GM12878 (cell line): ENCODE measurements at regions not wholly inside any gene's neighbourhood (a gene's known extent, or its start where the extent isn't known, plus 50 kb on each side); places are given as distances from the start of the nearest gene placed in this dataset.

Source experiments
- BCL3 ChIP-seq: IDR thresholded peaks from 2 replicates; pipeline ENCODE4 v1.6.1; 2011; ENCODE audit warnings: borderline replicate concordance, low read depth, mild to moderate bottlenecking, moderate library complexity, low read length; ENCODE audit not compliant: insufficient read depth, poor library complexity, severe bottlenecking
- CREM ChIP-seq: IDR thresholded peaks from 2 replicates; pipeline ENCODE4 v1.6.1; 2014; ENCODE audit warnings: antibody characterized with exemption, low read depth
- EP300 ChIP-seq, 2 experiments: fragments of 150-350 bp in 1 of 2; IDR thresholded peaks; 2 replicates each; pipeline ENCODE4 v1.6.1; 2011 to 2012; ENCODE audit warnings: low read depth in 2 of 2, low read length in 2 of 2, borderline replicate concordance in 1 of 2, improper control_type of control experiment in 1 of 2, inconsistent platforms in 1 of 2; ENCODE audit not compliant: control insufficient read depth in 1 of 2
- HDAC2 ChIP-seq: fragments of 200-600 bp; sonication (generic); IDR thresholded peaks from 2 replicates; pipeline ENCODE4 v1.6.1; 2017
- POLR2A ChIP-seq: IDR thresholded peaks from 2 replicates; pipeline ENCODE4 v1.6.1; 2011; ENCODE audit warnings: low read depth, mild to moderate bottlenecking, low read length
- REST ChIP-seq: IDR thresholded peaks from 2 replicates; pipeline ENCODE4 v1.6.1; 2012; ENCODE audit warnings: mild to moderate bottlenecking, low read depth, low read length
- ZNF592 ChIP-seq: fragments of 450-650 bp; IDR thresholded peaks from 2 replicates; pipeline ENCODE4 v1.6.1; 2017; ENCODE audit warnings: mild to moderate bottlenecking, moderate library complexity
- TF ChIP-seq, protein P1 (sequence below): IDR thresholded peaks from 2 replicates; pipeline ENCODE4 v1.6.1; 2012; ENCODE audit warnings: low read depth, low read length, improper control_type of control experiment
- TF ChIP-seq, protein P2 (sequence below), 3 experiments: IDR thresholded peaks in 2 of 3; conservative IDR thresholded peaks in 1 of 3; 2 replicates each; pipeline ENCODE4 v1.5.1; 2011; ENCODE audit warnings: low read depth in 3 of 3, low read length in 3 of 3, mild to moderate bottlenecking in 3 of 3, control low read depth in 2 of 3, moderate library complexity in 2 of 3, inconsistent platforms in 1 of 3, mixed read lengths in 1 of 3; ENCODE audit not compliant: control insufficient read depth in 2 of 3, insufficient read depth in 1 of 3; ENCODE audit errors: extremely low read depth in 1 of 3
- TF ChIP-seq, protein P3 (sequence below): IDR thresholded peaks from 2 replicates; pipeline ENCODE4 v1.6.1; 2012; ENCODE audit warnings: low read depth, low read length, improper control_type of control experiment
- TF ChIP-seq, protein P4 (sequence below): fragments of 450-650 bp; formaldehyde crosslinking; IDR thresholded peaks from 2 replicates; pipeline ENCODE4 v1.4.0; 2020; ENCODE audit warnings: mild to moderate bottlenecking, moderate library complexity

DNA sequence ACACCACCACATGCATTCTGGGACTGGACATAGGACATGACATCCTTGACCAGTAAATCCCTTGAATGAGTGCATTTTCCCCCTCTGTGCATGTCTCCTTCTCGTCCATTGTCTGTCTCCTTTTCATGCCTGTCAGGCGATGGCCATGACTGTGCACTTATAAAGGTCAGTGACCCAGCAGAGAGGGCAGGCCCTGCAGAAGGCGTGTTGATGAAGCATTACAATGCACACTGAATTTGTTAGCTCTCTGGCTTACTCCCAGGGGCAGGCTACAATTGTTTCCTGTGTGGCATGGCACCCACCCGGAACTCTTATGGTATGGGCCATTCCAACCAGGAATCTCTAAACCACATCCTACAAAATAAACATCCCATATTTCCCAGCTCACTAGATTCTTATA is 71.1 kb downstream of the SAMD9 start:
- TF ChIP-seq, protein P1, sequence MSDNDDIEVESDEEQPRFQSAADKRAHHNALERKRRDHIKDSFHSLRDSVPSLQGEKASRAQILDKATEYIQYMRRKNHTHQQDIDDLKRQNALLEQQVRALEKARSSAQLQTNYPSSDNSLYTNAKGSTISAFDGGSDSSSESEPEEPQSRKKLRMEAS, result no peak
- TF ChIP-seq BCL3, result no peak
- TF ChIP-seq, protein P2, sequence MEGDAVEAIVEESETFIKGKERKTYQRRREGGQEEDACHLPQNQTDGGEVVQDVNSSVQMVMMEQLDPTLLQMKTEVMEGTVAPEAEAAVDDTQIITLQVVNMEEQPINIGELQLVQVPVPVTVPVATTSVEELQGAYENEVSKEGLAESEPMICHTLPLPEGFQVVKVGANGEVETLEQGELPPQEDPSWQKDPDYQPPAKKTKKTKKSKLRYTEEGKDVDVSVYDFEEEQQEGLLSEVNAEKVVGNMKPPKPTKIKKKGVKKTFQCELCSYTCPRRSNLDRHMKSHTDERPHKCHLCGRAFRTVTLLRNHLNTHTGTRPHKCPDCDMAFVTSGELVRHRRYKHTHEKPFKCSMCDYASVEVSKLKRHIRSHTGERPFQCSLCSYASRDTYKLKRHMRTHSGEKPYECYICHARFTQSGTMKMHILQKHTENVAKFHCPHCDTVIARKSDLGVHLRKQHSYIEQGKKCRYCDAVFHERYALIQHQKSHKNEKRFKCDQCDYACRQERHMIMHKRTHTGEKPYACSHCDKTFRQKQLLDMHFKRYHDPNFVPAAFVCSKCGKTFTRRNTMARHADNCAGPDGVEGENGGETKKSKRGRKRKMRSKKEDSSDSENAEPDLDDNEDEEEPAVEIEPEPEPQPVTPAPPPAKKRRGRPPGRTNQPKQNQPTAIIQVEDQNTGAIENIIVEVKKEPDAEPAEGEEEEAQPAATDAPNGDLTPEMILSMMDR (IDR thresholded peaks at IDR 0.05 in 2 of 3, conservative IDR thresholded peaks at IDR 0.05 in 1 of 3; ENCODE audit: control insufficient read depth in 2 of 3, extremely low read depth in 1 of 3, insufficient read depth in 1 of 3, low read depth in 3 of 3, low read length in 3 of 3), result no peak
- TF ChIP-seq EP300 (IDR thresholded peaks at IDR 0.05; ENCODE audit: borderline replicate concordance in 1 of 2, control insufficient read depth in 1 of 2, low read depth in 2 of 2, low read length in 2 of 2), result no peak
- no peak for TF ChIP-seq HDAC2
- no peak for TF ChIP-seq POLR2A
- TF ChIP-seq, protein P3, sequence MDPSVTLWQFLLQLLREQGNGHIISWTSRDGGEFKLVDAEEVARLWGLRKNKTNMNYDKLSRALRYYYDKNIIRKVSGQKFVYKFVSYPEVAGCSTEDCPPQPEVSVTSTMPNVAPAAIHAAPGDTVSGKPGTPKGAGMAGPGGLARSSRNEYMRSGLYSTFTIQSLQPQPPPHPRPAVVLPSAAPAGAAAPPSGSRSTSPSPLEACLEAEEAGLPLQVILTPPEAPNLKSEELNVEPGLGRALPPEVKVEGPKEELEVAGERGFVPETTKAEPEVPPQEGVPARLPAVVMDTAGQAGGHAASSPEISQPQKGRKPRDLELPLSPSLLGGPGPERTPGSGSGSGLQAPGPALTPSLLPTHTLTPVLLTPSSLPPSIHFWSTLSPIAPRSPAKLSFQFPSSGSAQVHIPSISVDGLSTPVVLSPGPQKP, result no peak
- TF ChIP-seq, protein P4, sequence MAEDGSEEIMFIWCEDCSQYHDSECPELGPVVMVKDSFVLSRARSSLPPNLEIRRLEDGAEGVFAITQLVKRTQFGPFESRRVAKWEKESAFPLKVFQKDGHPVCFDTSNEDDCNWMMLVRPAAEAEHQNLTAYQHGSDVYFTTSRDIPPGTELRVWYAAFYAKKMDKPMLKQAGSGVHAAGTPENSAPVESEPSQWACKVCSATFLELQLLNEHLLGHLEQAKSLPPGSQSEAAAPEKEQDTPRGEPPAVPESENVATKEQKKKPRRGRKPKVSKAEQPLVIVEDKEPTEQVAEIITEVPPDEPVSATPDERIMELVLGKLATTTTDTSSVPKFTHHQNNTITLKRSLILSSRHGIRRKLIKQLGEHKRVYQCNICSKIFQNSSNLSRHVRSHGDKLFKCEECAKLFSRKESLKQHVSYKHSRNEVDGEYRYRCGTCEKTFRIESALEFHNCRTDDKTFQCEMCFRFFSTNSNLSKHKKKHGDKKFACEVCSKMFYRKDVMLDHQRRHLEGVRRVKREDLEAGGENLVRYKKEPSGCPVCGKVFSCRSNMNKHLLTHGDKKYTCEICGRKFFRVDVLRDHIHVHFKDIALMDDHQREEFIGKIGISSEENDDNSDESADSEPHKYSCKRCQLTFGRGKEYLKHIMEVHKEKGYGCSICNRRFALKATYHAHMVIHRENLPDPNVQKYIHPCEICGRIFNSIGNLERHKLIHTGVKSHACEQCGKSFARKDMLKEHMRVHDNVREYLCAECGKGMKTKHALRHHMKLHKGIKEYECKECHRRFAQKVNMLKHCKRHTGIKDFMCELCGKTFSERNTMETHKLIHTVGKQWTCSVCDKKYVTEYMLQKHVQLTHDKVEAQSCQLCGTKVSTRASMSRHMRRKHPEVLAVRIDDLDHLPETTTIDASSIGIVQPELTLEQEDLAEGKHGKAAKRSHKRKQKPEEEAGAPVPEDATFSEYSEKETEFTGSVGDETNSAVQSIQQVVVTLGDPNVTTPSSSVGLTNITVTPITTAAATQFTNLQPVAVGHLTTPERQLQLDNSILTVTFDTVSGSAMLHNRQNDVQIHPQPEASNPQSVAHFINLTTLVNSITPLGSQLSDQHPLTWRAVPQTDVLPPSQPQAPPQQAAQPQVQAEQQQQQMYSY (CRISPR knock-in tag), result no peak
- no peak for TF ChIP-seq CREM
- no peak for TF ChIP-seq REST
- TF ChIP-seq ZNF592, result no peak
